Left renal cortex interstitium (tissue), 4 donors: ENCODE measurements at regions not wholly inside any gene's neighbourhood (a gene's known extent, or its start where the extent isn't known, plus 50 kb on each side); places are given as distances from the start of the nearest gene placed in this dataset.

Source experiments
- DNase-seq, 4 donors: peaks; one replicate each; pipeline ENCODE4 v3.0.0-alpha.2; 2013; ENCODE audit warnings: low read depth in 4 of 4, low spot score in 2 of 4, missing footprints in 1 of 4

GRCh38 chr2:84292545-84292944, 166.5 kb downstream of the SUCLG1 start:
- no peak for DNase-seq

- DNase-seq: no peak
Measured at GRCh38 chr2:84290537-84290936, 168.5 kb downstream of the SUCLG1 start.

- no peak for DNase-seq
Measured at GRCh38 chr2:84288293-84288692, 170.8 kb downstream of the SUCLG1 start.

- DNase-seq: no peak
Measured at GRCh38 chr2:84286878-84287277, 172.2 kb downstream of the SUCLG1 start.

- no peak for DNase-seq
Measured at GRCh38 chr2:84285056-84285747, 173.9 kb downstream of the SUCLG1 start.

- no peak for DNase-seq
Measured at GRCh38 chr2:84283506-84283905, 175.6 kb downstream of the SUCLG1 start.

- DNase-seq: no peak
Measured at GRCh38 chr2:84281510-84281909, 177.6 kb downstream of the SUCLG1 start.

- DNase-seq: no peak
Measured at GRCh38 chr2:84280873-84281272, 178.2 kb downstream of the SUCLG1 start.

GRCh38 chr2:84278386-84278785, 180.7 kb downstream of the SUCLG1 start:
- no peak for DNase-seq

- DNase-seq: no peak
Measured at GRCh38 chr2:84276590-84277255, 182.4 kb downstream of the SUCLG1 start.

- DNase-seq: no peak
Measured at GRCh38 chr2:84273406-84273805, 185.7 kb downstream of the SUCLG1 start.

- DNase-seq: no peak
Measured at GRCh38 chr2:84271977-84272376, 187.1 kb downstream of the SUCLG1 start.

GRCh38 chr2:84257831-84258230, 201.2 kb downstream of the SUCLG1 start:
- no peak for DNase-seq

- DNase-seq: no peak
Measured at GRCh38 chr2:84251651-84252302, 207.3 kb downstream of the SUCLG1 start.

GRCh38 chr2:84249140-84249539, 209.9 kb downstream of the SUCLG1 start:
- no peak for DNase-seq

- DNase-seq: no peak
Measured at GRCh38 chr2:84247532-84247931, 211.5 kb downstream of the SUCLG1 start.

- no peak for DNase-seq
Measured at GRCh38 chr2:84243788-84244733, 215.0 kb downstream of the SUCLG1 start.

- DNase-seq: no peak
Measured at GRCh38 chr2:84238907-84239306, 220.2 kb downstream of the SUCLG1 start.

- DNase-seq: no peak
Measured at GRCh38 chr2:84236288-84236687, 222.8 kb downstream of the SUCLG1 start.

- DNase-seq: no peak
Measured at GRCh38 chr2:84234103-84234502, 225.0 kb downstream of the SUCLG1 start.

- DNase-seq: no peak
Measured at GRCh38 chr2:84231478-84231877, 227.6 kb downstream of the SUCLG1 start.
